Hematopoietic multipotent progenitor cell (in vitro differentiated cells): ENCODE measurements at regions not wholly inside any gene's neighbourhood (a gene's known extent, or its start where the extent isn't known, plus 50 kb on each side); places are given as distances from the start of the nearest gene placed in this dataset.
A peak's percentile ranks its signal among the peaks of the same experiment; 100 is the strongest.

Source experiments
- DNase-seq, 3 donors: peaks; one replicate each; pipeline ENCODE4 v3.0.0-alpha.2; 2011 to 2015; ENCODE audit warnings: low read depth in 2 of 3, low spot score in 2 of 3

GRCh38 chr2:221142341-221142740, 429.8 kb downstream of the EPHA4 start:
- no peak for DNase-seq

GRCh38 chr2:221143231-221143630, 428.9 kb downstream of the EPHA4 start:
- no peak for DNase-seq

GRCh38 chr2:221144909-221145308, 427.2 kb downstream of the EPHA4 start:
- no peak for DNase-seq

- no peak for DNase-seq
These were observed 426.7 kb downstream of the EPHA4 start for GRCh38 chr2:221145396-221145795.

GRCh38 chr2:221153226-221153625, 418.9 kb downstream of the EPHA4 start:
- DNase-seq, result no peak

- no peak for DNase-seq
These were observed 417.9 kb downstream of the EPHA4 start for GRCh38 chr2:221154176-221154575.

GRCh38 chr2:221156062-221156734, 415.9 kb downstream of the EPHA4 start:
- no peak for DNase-seq

- no peak for DNase-seq
These were observed 410.9 kb downstream of the EPHA4 start for GRCh38 chr2:221161186-221161585.

- no peak for DNase-seq
These were observed 405.8 kb downstream of the EPHA4 start for GRCh38 chr2:221166292-221166691.

GRCh38 chr2:221167561-221167960, 404.5 kb downstream of the EPHA4 start:
- no peak for DNase-seq

GRCh38 chr2:221169724-221170123, 402.4 kb downstream of the EPHA4 start:
- DNase-seq, result no peak

- DNase-seq, result no peak
These were observed 401.6 kb downstream of the EPHA4 start for GRCh38 chr2:221170548-221170947.

GRCh38 chr2:221176667-221177066, 395.4 kb downstream of the EPHA4 start:
- no peak for DNase-seq

GRCh38 chr2:221178139-221178538, 394.0 kb downstream of the EPHA4 start:
- no peak for DNase-seq

- DNase-seq, result no peak
These were observed 385.2 kb downstream of the EPHA4 start for GRCh38 chr2:221186873-221187272.

GRCh38 chr2:221189431-221190067, 382.6 kb downstream of the EPHA4 start:
- DNase-seq, result no peak

- DNase-seq, result no peak
These were observed 376.3 kb downstream of the EPHA4 start for GRCh38 chr2:221195829-221196228.

- DNase-seq, result no peak
These were observed 374.8 kb downstream of the EPHA4 start for GRCh38 chr2:221197225-221197856.

- DNase-seq, result no peak
These were observed 373.8 kb downstream of the EPHA4 start for GRCh38 chr2:221198309-221198708.

GRCh38 chr2:221200184-221200839, 371.8 kb downstream of the EPHA4 start:
- no peak for DNase-seq

- no peak for DNase-seq
These were observed 369.7 kb downstream of the EPHA4 start for GRCh38 chr2:221202431-221202830.

GRCh38 chr2:221203125-221203524, 369.0 kb downstream of the EPHA4 start:
- DNase-seq, result peak in 2 of 3 donors; percentile 9 to 36
